Uterus (tissue), 2 donors: ENCODE measurements at regions not wholly inside any gene's neighbourhood (a gene's known extent, or its start where the extent isn't known, plus 50 kb on each side); places are given as distances from the start of the nearest gene placed in this dataset.

Source experiments
- POLR2A ChIP-seq, 2 donors: fragments of 450-650 bp; IDR thresholded peaks; one replicate each; pipeline ENCODE4 v1.6.1; 2016; ENCODE audit warnings: antibody characterized with exemption in 2 of 2, mild to moderate bottlenecking in 1 of 2, moderate library complexity in 1 of 2
- TF ChIP-seq, protein P1 (sequence below), 4 experiments: fragments of 200-600 bp in 2 of 4; fragments of 450-650 bp in 2 of 4; sonication (generic) in 2 of 4; IDR thresholded peaks; one replicate each; pipeline ENCODE4 v1.5.1; 2016 to 2019; ENCODE audit warnings: antibody characterized with exemption in 4 of 4, mild to moderate bottlenecking in 2 of 4, moderate library complexity in 1 of 4

DNA sequence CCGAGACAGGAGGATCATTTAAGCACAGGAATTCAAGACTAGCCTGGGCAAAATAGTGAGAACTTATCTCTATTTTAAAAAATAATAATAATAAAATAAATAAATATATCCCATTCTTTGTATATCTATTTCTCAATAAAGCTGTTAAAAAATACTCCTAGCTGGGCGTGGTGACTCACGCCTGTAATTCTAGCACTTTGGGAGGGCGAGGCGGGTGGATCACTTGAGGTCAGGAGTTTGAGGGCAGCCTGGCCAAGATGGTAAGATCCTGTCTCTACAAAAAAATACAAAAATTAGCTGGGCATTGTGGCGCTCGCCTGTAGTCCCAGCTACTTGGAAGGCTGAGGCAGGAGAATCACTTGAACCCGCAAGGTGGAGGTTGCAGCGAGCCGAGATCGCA, 75.7 kb upstream of the TBX3 start:
- TF ChIP-seq, protein P1, sequence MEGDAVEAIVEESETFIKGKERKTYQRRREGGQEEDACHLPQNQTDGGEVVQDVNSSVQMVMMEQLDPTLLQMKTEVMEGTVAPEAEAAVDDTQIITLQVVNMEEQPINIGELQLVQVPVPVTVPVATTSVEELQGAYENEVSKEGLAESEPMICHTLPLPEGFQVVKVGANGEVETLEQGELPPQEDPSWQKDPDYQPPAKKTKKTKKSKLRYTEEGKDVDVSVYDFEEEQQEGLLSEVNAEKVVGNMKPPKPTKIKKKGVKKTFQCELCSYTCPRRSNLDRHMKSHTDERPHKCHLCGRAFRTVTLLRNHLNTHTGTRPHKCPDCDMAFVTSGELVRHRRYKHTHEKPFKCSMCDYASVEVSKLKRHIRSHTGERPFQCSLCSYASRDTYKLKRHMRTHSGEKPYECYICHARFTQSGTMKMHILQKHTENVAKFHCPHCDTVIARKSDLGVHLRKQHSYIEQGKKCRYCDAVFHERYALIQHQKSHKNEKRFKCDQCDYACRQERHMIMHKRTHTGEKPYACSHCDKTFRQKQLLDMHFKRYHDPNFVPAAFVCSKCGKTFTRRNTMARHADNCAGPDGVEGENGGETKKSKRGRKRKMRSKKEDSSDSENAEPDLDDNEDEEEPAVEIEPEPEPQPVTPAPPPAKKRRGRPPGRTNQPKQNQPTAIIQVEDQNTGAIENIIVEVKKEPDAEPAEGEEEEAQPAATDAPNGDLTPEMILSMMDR (IDR thresholded peaks at IDR 0.05) = no peak
- no peak for TF ChIP-seq POLR2A (IDR thresholded peaks at IDR 0.05)
